ENCODE measurements at regions not wholly inside any gene's neighbourhood (a gene's known extent, or its start where the extent isn't known, plus 50 kb on each side); places are given as distances from the start of the nearest gene placed in this dataset.
"Not testable (repeated sequence)": the region's sequence is repeated elsewhere in the genome, so short reads cannot be mapped to it uniquely, and the experiment has no call there.

GRCh38 chr20:47447350-47448296 is 54.1 kb upstream of the NCOA3 start:
- H3K9me3 Mint-ChIP-seq; CTCF ChIA-PET; H3K27me3 Mint-ChIP-seq; H3K4me3 Mint-ChIP-seq; DNase-seq; H3K36me3 Mint-ChIP-seq (ENCODE audit: low read depth); H3K4me1 Mint-ChIP-seq; H3K27ac Mint-ChIP-seq: not testable (repeated sequence)
- POLR2A ChIA-PET = interaction anchor here (0.9 kb wide), 1 partner anchor 11 kb away, joined by 3 read pairs; no protein-coding TSS in a partner anchor

DNA sequence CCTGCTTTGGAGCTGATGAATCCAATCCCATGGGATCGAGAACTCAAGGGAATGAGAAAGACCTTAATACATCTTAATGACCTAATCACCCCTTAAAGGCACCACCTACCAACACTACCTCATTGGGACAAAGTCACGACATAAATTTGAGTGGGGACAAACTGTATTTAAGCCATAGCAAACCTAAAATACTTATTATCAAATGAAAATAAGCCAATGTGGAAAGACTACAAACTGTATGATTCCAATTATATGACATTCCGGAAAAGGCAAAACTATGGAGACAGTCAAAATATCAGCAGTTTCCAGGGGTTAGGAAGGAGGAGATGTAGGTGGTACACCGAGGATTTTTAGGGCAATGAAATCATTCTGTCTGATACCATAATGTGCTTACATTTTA is 53.3 kb upstream of the NCOA3 start:
- H3K27me3 Mint-ChIP-seq = no peaks in the 10 kb centered on the region
- H3K9me3 Mint-ChIP-seq = no peaks in the 10 kb centered on the region
- ChIA-PET POLR2A (interaction anchor here (0.9 kb wide), 1 partner anchor 10 kb away, joined by 3 read pairs; no protein-coding TSS in a partner anchor), CTCF (no interaction called here)
- no peak overlapping the region for H3K4me3 Mint-ChIP-seq
- no peaks in the 10 kb centered on the region for H3K36me3 Mint-ChIP-seq (ENCODE audit: low read depth)
- no peak for DNase-seq
- no peak overlapping the region for H3K27ac Mint-ChIP-seq
- peaks cover 10% of the 10 kb centered on the region for H3K4me1 Mint-ChIP-seq

GRCh38 chr20:47451602-47451904 is 50.1 kb upstream of the NCOA3 start:
- Mint-ChIP-seq H3K27ac (no peak overlapping the region), H3K4me3 (no peak overlapping the region), H3K4me1 (peaks cover 32% of the 10 kb centered on the region), H3K27me3 (no peaks in the 10 kb centered on the region), H3K36me3 (ENCODE audit: low read depth) (no peaks in the 10 kb centered on the region), H3K9me3 (no peaks in the 10 kb centered on the region)
- DNase-seq = no peak
- CTCF ChIA-PET = no interaction called here
- POLR2A ChIA-PET = no interaction called here
